ENCODE measurements at regions not wholly inside any gene's neighbourhood (a gene's known extent, or its start where the extent isn't known, plus 50 kb on each side); places are given as distances from the start of the nearest gene placed in this dataset.

- H3K4me1 ChIP-seq = no peaks in the 10 kb centered on the region
- TF ChIP-seq POLR2A (IDR thresholded peaks at IDR 0.05) = no peak
- no peak overlapping the region for H3K4me3 ChIP-seq
- no peak for DNase-seq
- H3K27ac ChIP-seq = no peak overlapping the region
- H3K36me3 ChIP-seq = no peaks in the 10 kb centered on the region
- no peaks in the 10 kb centered on the region for H3K27me3 ChIP-seq
- no peaks in the 10 kb centered on the region for H3K9me3 ChIP-seq
Observed at GRCh38 chr13:34546344-34547250, 395.5 kb upstream of the NBEA start.

GRCh38 chr13:34547929-34548328 is 394.1 kb upstream of the NBEA start:
- DNase-seq = no peak
- H3K4me1 ChIP-seq = no peaks in the 10 kb centered on the region
- no peak overlapping the region for H3K27ac ChIP-seq
- no peak overlapping the region for H3K4me3 ChIP-seq
- H3K27me3 ChIP-seq = no peaks in the 10 kb centered on the region
- TF ChIP-seq CTCF (IDR thresholded peaks at IDR 0.05) (no peak), POLR2A (IDR thresholded peaks at IDR 0.05) (no peak)
- H3K36me3 ChIP-seq = no peaks in the 10 kb centered on the region
- H3K9me3 ChIP-seq = no peaks in the 10 kb centered on the region

- TF ChIP-seq POLR2A (IDR thresholded peaks at IDR 0.05) (no peak), CTCF (IDR thresholded peaks at IDR 0.05) (no peak)
- Histone ChIP-seq H3K27ac (no peak overlapping the region), H3K36me3 (no peaks in the 10 kb centered on the region), H3K27me3 (no peaks in the 10 kb centered on the region), H3K9me3 (no peaks in the 10 kb centered on the region), H3K4me1 (no peaks in the 10 kb centered on the region), H3K4me3 (no peak overlapping the region)
- DNase-seq = no peak
Observed at GRCh38 chr13:34553376-34553775, 388.7 kb upstream of the NBEA start.

GRCh38 chr13:34555988-34556387 is 386.1 kb upstream of the NBEA start:
- DNase-seq = no peak
- no peak overlapping the region for H3K4me3 ChIP-seq
- TF ChIP-seq POLR2A (IDR thresholded peaks at IDR 0.05) (no peak), CTCF (IDR thresholded peaks at IDR 0.05) (no peak)
- no peaks in the 10 kb centered on the region for H3K27me3 ChIP-seq
- no peaks in the 10 kb centered on the region for H3K9me3 ChIP-seq
- H3K36me3 ChIP-seq = no peaks in the 10 kb centered on the region
- no peak overlapping the region for H3K27ac ChIP-seq
- H3K4me1 ChIP-seq = no peaks in the 10 kb centered on the region

GRCh38 chr13:34561033-34561432 is 381.0 kb upstream of the NBEA start:
- Histone ChIP-seq H3K4me1 (no peaks in the 10 kb centered on the region), H3K4me3 (no peak overlapping the region), H3K27me3 (no peaks in the 10 kb centered on the region), H3K36me3 (no peaks in the 10 kb centered on the region), H3K27ac (no peak overlapping the region), H3K9me3 (no peaks in the 10 kb centered on the region)
- no peak for DNase-seq
- no peak for TF ChIP-seq CTCF (IDR thresholded peaks at IDR 0.05)
- TF ChIP-seq POLR2A (IDR thresholded peaks at IDR 0.05) = no peak

GRCh38 chr13:34567597-34567996 is 374.5 kb upstream of the NBEA start:
- Histone ChIP-seq H3K27me3 (no peaks in the 10 kb centered on the region), H3K4me1 (no peaks in the 10 kb centered on the region), H3K36me3 (no peaks in the 10 kb centered on the region), H3K9me3 (no peaks in the 10 kb centered on the region), H3K4me3 (no peak overlapping the region), H3K27ac (no peak overlapping the region)
- TF ChIP-seq CTCF (IDR thresholded peaks at IDR 0.05) = no peak
- TF ChIP-seq POLR2A (IDR thresholded peaks at IDR 0.05) = no peak
- DNase-seq = no peak

Measured in Peyer's patch (tissue), 4 donors.